CD4-positive, alpha-beta T cell treated with Interleukin-1 beta for 1 hour (primary cell): ENCODE measurements at regions not wholly inside any gene's neighbourhood (a gene's known extent, or its start where the extent isn't known, plus 50 kb on each side); places are given as distances from the start of the nearest gene placed in this dataset.
"Not testable (repeated sequence)": the region's sequence is repeated elsewhere in the genome, so short reads cannot be mapped to it uniquely, and the experiment has no call there.

Experiments
- DNase-seq, 2 donors: peaks; one replicate each; pipeline ENCODE4 v3.0.0-alpha.2; 2020 to 2022

GRCh38 chr3:177758126-177758525 is 560.8 kb upstream of the TBL1XR1 start:
- no peak for DNase-seq

DNA sequence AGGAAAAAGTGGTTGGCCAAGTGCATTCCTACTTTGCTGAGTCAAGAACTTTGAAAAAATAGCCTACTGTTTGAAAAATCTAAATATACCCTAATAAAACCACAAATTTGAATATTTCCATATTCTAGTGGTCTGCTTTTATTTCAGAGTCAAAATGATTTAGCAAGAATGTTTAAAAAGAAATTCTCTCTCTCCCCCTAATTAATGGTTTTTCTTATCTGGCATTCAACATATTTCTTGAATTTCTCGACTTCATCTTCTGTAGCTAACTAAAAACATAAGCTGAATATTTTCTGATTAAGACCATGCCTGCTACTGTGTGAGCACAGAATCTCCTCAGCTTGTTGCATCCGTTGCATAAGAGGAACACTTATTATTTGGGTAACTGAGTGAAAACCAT is 563.5 kb upstream of the TBL1XR1 start:
- DNase-seq: no peak

GRCh38 chr3:177764377-177764912 is 567.2 kb upstream of the TBL1XR1 start:
- no peak for DNase-seq

GRCh38 chr3:177764933-177765332 is 567.7 kb upstream of the TBL1XR1 start:
- no peak for DNase-seq

DNA sequence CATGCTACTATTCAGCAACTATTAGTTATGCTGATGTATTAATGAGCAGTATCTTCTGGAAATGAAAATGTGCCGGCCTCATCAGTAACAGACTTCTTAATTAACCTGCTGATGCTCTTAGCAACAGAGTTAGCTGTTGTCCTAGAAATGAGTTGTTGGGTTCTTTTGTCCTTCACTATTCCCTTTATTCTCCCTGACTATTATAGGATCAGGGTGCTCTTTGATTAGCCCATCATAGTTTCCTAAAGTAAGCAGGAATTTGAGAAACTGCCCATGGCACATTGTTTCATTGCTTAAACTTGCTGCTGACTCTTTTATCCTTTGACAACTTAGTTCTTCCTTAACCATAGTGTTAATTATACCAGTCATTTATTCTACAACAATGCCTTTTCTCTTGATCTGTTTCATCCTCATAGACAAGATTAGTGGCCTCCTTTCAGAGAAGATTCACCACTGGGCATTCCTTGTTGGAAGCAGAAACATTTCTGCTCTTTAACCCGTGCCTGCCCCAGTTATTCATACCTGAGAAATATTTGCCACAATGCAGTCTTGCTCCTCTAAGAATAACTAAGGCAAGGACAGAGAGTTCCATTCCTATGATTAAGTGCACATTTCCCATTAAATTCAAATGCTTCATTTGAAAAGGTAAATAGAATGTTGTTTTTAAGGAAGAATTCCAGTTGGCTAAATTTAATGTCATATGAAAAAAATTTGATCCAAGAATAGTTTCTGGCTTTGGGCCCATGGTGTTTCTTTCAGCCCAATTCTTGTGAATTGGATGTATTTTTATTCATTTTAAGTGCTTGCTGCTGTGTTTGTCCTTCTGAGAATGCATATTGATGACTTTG is 573.3 kb upstream of the TBL1XR1 start:
- DNase-seq: no peak

DNA sequence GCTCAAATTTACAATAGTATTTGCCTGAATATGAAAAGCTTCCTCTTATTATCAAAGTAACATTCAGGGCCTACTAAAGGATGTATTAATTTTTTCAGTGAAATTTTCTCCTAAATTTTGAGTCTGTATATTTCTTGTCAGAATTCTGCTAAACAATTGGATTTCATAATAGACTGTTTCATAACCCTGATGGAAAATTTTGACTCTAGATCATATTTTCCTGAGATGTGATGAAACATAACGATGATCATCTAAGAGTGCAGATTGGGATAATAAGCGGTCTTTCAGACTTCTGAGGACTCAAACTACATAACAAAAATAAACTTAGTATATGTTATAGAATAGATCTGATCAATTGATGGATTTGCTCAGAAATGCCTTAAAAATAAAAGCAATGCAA is 574.5 kb upstream of the TBL1XR1 start:
- DNase-seq: no peak

- no peak for DNase-seq
Measured at GRCh38 chr3:177772908-177773557, 575.8 kb upstream of the TBL1XR1 start.

- DNase-seq: no peak
Measured at GRCh38 chr3:177773717-177774116, 576.4 kb upstream of the TBL1XR1 start.

DNA sequence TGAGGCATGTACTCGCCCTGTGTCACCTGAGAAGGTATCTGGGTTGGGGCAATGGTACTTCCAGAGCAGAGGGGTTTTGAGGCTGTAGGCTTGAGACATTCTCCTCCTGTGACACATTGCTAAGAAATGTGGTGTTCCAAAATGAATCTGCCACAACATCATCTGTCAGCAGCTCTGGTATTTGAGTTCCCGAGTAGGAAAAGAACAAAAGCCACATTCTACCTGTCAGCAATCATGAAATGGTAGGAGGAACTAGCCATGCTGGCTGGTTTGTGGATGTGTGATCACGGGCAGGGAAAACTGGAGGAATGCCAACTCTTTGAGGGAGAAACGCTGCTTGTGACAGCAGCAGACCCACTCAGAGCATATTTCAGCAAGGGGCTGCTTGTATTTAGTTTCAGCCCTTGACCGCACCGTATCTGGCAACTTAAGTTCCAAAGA is 579.4 kb upstream of the TBL1XR1 start:
- no peak for DNase-seq

DNA sequence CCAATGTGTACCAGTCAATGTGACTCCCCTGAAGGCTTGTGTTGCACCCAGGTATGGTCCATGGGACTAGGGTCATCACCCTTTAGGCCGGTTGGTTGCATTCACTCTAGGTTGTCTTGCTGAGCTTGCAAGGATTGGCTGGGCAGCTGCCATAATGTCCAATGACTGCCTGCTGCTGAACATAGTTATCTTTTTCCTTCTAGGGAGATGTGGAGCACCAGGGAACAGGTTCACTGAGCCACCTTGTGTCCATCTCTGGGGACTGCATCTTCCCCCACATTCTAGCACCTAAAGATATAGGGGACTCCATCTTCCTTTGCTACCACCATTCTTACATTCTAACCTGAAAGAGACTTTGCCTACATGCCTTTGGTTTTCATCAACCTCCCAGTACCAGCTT is 580.4 kb upstream of the TBL1XR1 start:
- peak; percentile 41 to 47 for DNase-seq

- peak in 1 of 2 donors; percentile 45 for DNase-seq
Measured at GRCh38 chr3:177778633-177779032, 581.4 kb upstream of the TBL1XR1 start.

- no peak for DNase-seq
Measured at GRCh38 chr3:177781686-177782161, 584.4 kb upstream of the TBL1XR1 start.

DNA sequence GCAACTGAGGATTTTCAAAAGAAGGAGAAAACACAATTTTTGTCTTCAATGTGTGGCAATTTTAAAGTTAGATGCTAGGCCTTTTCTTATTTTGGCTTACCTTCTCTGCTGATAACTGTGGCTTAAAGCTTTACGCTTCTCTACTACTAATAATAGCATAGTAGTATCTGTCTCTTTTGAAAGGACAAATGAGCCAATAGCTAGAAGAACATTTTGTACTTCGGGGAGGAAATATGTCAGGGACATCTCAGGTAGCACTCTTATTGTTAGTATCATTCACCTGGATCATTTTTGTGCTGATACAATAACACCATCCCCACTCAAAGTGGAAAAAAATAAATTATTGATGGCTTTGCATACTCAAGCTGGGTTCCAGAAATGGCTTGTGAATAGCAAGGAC is 586.1 kb upstream of the TBL1XR1 start:
- DNase-seq: no peak

GRCh38 chr3:177783767-177784166 is 586.5 kb upstream of the TBL1XR1 start:
- no peak for DNase-seq

DNA sequence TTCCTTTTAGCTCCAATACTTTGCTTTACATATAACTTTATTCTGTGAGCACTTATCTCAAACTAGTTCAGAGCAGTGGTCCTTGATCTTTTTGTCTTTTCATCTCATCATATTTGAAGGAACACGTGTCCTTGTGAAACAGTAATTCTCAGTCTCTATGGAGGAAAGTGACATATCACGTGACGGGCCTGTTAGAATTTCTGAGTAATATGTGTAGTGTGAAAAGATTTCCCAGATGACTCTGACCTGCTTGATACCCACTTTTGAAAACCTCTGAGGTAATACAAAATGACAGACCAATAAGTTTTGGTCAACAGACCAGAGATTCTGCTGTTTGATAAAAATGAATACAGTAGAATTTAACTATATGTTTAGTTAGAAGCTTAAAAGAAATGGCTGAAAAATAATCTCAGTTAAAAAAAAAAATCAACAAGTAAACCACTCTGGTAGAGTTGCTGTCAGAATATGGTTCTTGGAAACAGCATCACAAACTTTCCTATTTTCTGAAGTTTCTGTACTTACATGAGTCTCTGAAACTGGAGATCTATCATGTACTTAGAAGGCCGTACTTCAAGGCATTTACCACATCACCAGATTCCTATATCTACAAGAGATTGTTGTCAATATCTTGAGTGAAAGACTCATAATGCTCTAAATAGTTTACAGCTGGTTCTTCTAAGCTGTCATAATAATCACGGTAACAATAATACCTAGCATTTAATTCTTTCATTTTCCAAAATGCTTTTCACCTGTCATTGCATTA is 590.2 kb upstream of the TBL1XR1 start:
- DNase-seq: peak in 1 of 2 donors; percentile 17

DNA sequence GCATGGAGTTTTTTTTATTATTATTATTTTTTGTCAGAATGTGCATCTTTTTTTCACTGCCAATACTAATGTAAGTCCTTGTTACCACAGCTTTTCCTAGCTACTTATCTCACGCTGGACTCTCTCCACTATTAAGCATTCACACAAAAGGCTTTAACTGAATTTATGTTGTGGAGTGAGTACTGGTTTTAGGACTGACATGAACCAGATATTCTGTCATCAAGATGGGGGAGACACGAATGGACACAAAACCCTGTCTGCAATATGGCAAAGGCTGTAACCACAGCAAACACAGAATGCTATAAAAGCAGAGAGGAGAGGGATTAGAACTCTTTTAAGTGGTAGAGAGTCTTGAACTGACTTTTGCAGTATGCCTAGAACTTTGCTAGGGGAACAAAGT is 592.2 kb upstream of the TBL1XR1 start:
- DNase-seq: no peak

DNA sequence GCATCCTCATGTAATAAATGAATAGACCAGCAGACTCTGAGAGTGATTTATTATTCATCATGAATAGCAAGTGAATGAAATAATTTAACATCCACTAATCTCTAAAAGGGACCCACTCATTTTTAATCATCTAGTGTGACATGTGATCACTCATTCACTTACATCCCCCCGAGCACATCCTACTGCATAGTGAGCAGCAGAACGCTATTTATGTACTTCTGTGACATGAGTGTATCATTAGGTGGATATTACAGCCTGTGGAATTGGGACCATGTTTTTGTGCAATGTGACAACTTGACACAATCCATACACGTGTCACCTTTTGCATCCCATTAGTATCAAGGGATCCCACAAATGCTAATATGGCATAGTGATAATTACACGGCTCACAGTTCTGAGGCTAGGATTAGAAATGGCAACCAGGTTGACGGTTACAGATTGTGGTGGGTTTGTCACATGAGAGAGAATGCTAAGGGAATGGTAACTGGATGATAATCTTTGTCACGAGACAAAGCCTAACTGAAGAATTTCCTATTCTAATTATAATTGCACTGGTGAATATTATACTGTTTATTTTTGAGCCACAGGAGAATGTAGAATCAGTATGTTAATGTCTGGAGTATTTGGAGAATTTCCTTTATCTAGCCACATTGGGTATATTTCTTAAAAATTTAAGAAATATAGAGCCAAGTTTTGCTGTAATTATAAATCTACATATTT is 595.2 kb upstream of the TBL1XR1 start:
- no peak for DNase-seq

DNA sequence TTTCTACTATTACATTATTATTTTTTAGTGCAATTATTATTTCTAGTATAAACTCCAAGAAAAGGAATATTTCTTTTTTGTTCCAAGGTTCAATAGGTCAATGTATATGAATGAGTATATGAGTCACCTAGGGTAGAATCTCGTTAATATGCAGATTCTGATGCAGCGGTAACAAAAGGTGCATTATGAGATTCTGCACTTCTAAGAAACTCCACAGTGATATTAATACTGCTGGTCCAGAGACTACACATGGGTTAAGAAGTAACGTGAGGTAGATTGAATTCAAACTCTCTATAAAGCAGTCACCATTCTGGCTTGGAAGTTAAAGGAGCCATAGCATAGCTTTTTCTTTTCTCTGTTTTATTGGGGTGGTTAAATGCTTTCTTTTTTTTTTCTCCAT is 596.2 kb upstream of the TBL1XR1 start:
- DNase-seq: no peak

DNA sequence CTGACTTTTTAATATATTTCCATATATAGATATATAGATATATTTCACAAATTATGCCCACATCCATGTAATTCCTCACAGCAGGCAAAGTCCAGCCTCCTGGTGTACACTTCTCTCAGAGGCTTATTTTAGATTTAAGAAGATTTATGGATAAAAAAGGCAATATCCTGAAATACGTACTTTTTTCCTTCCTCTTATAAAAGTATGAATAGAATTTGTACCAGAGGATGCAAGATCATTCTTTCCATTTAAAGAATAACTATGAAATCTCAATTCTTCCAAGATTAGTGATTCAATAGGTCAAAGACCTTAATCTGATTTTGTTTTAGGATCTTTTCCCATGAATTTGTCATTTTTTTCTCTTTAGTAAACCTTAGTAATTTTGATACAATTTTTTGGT is 597.9 kb upstream of the TBL1XR1 start:
- DNase-seq: no peak

DNA sequence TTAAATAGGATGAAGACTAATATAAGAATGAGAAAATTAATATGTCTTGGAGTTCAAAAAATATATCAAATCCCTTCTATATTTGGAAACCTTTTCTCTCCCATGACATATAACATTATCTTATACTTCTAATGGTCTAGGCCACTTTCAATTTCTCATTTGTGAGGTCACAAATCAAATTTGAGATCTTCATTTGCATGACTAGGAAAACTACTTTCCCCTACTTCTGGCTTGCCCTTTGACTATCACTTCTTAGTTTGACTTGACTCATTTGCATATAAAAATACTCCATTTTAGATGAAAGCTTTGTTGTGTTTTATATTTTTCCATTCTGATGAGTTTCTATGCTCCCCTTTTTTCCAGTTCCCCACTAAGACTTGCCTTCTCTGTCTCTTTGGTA is 598.6 kb upstream of the TBL1XR1 start:
- no peak for DNase-seq

DNA sequence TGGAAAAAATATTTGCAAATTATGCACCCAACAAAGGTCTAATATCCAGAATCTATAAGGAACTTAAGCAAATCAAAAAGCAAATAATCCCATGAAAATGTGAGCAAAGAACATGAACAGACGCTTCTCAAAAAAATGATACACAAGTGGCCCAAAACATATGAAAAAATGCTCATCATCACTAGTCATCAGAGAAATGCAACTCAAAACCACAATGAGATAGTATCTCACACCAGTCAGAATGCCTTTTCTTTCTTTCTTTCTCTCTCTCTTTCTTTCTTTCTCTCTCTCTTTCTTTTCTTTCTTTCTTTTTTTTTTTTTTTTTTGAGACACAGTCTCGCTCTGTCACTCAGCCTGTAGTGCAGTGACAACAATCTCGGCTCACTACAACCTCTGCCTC is 602.9 kb upstream of the TBL1XR1 start:
- DNase-seq: not testable (repeated sequence)

DNA sequence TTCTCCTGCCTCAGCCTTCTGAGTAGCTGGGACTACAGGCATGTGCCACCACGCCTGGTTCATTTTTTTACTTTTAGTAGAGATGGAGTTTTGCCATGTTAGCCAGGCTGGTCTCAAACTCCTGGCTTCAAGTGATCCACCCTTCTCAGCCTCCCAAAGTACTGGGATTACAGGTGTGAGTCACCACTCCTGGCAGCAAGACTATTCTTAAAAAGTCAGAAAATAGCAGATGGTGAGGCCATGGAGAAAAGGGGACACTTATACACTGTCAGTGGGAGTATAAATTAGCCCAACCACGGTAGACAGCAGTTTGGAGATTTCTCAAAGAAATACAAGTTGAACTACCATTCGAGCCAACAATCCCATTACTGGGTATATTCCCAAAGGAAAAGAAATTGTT is 603.3 kb upstream of the TBL1XR1 start:
- DNase-seq: no peak
